Esophagus muscularis mucosa (tissue), 4 donors: ENCODE measurements at regions not wholly inside any gene's neighbourhood (a gene's known extent, or its start where the extent isn't known, plus 50 kb on each side); places are given as distances from the start of the nearest gene placed in this dataset.

ENCODE experiments used
- DNase-seq: peaks from one replicate; pipeline ENCODE4 v3.0.0-alpha.2; 2017; ENCODE audit errors: extremely low spot score
- H3K27ac ChIP-seq, 4 donors: fragments of 200-600 bp; sonication (generic); replicated peaks in 1 of 4; 1 replicate in 3 of 4; 2 replicates in 1 of 4; pipeline ENCODE4 v1.5.1; 2016 to 2019; ENCODE audit warnings: mild to moderate bottlenecking in 1 of 4
- H3K27me3 ChIP-seq, 4 donors: fragments of 200-600 bp; sonication (generic); one replicate each; pipeline versions ENCODE4 v1.5.1 to v1.6.0; 2016 to 2019
- H3K36me3 ChIP-seq, 4 donors: fragments of 200-600 bp; sonication (generic); one replicate each; pipeline ENCODE4 v1.5.1; 2016 to 2019
- H3K4me1 ChIP-seq, 4 donors: fragments of 200-600 bp; sonication (generic); one replicate each; pipeline ENCODE4 v1.5.1; 2016 to 2019
- H3K4me3 ChIP-seq, 4 donors: fragments of 200-600 bp; sonication (generic); 1 replicate in 2 of 4; 2 replicates in 2 of 4; pipeline ENCODE4 v1.5.1; 2016 to 2019; ENCODE audit warnings: mild to moderate bottlenecking in 4 of 4, moderate library complexity in 1 of 4
- H3K9me3 ChIP-seq, 4 donors: fragments of 200-600 bp; sonication (generic); 1 replicate in 3 of 4; 2 replicates in 1 of 4; pipeline ENCODE4 v1.5.1; 2016 to 2019
- CTCF ChIP-seq, 3 experiments: fragments of 200-600 bp in 2 of 3; fragments of 450-650 bp in 1 of 3; sonication (generic) in 2 of 3; IDR thresholded peaks; one replicate each; pipeline ENCODE4 v1.5.1; 2017 to 2019; ENCODE audit warnings: antibody characterized with exemption in 3 of 3, mild to moderate bottlenecking in 2 of 3, moderate library complexity in 1 of 3
- EP300 ChIP-seq: sonication (generic); formaldehyde crosslinking; IDR thresholded peaks from one replicate; pipeline ENCODE4 v1.6.1; 2017; ENCODE audit warnings: antibody characterized with exemption
- POLR2A ChIP-seq: fragments of 450-650 bp; IDR thresholded peaks from one replicate; pipeline ENCODE4 v1.6.1; 2017; ENCODE audit warnings: antibody characterized with exemption, moderate library complexity, mild to moderate bottlenecking, low read depth
- POLR2AphosphoS5 ChIP-seq, 2 donors: sonication (generic); formaldehyde crosslinking; IDR thresholded peaks; one replicate each; pipeline ENCODE4 v1.6.1; 2017; ENCODE audit warnings: antibody characterized with exemption in 2 of 2
- WGBS: methylation state at CpG from one replicate; pipeline ENCODE4 v1.1.5; 2018; 5-methylcytosine and 5-hydroxymethylcytosine counted together
- intact Hi-C: fragments of 100-400 bp; cut with DNase I; formaldehyde crosslinking; loops from one replicate; pipeline ENCODE4 v1.15.1; 2023

- H3K4me3 ChIP-seq = no peak overlapping the region
- intact Hi-C loops = no loop called here
- no peak overlapping the region for H3K27ac ChIP-seq
- WGBS = 72% methylated on average over 3 of the region's 3 CpGs
- no peaks in the 10 kb centered on the region for H3K36me3 ChIP-seq
- H3K9me3 ChIP-seq = no peaks in the 10 kb centered on the region
- no peak for TF ChIP-seq POLR2A
- TF ChIP-seq POLR2AphosphoS5 (IDR thresholded peaks at IDR 0.05) = no peak
- TF ChIP-seq CTCF (IDR thresholded peaks at IDR 0.05) = no peak
- TF ChIP-seq EP300 = no peak
- DNase-seq = no peak
- no peaks in the 10 kb centered on the region for H3K4me1 ChIP-seq
- no peaks in the 10 kb centered on the region for H3K27me3 ChIP-seq
These were observed 523.2 kb upstream of the GOLIM4 start for GRCh38 chr3:168618827-168619470.

- Histone ChIP-seq H3K4me3 (no peak overlapping the region), H3K4me1 (no peaks in the 10 kb centered on the region), H3K27me3 (no peaks in the 10 kb centered on the region), H3K27ac (no peak overlapping the region), H3K9me3 (no peaks in the 10 kb centered on the region), H3K36me3 (no peaks in the 10 kb centered on the region)
- intact Hi-C loops = no loop called here
- TF ChIP-seq EP300 = no peak
- no peak for TF ChIP-seq CTCF (IDR thresholded peaks at IDR 0.05)
- TF ChIP-seq POLR2A = no peak
- TF ChIP-seq POLR2AphosphoS5 (IDR thresholded peaks at IDR 0.05) = no peak
- DNase-seq = no peak
These were observed 521.9 kb upstream of the GOLIM4 start for GRCh38 chr3:168617658-168618057.

GRCh38 chr3:168616915-168617314 is 521.2 kb upstream of the GOLIM4 start:
- Histone ChIP-seq H3K36me3 (no peaks in the 10 kb centered on the region), H3K27ac (no peak overlapping the region), H3K4me3 (no peak overlapping the region), H3K4me1 (no peaks in the 10 kb centered on the region), H3K9me3 (no peaks in the 10 kb centered on the region), H3K27me3 (no peaks in the 10 kb centered on the region)
- TF ChIP-seq POLR2A (no peak), CTCF (IDR thresholded peaks at IDR 0.05) (no peak), POLR2AphosphoS5 (IDR thresholded peaks at IDR 0.05) (no peak), EP300 (no peak)
- 72% methylated on average over 3 of the region's 3 CpGs for WGBS
- no peak for DNase-seq
- intact Hi-C loops = no loop called here

- H3K27ac ChIP-seq = no peak overlapping the region
- no peaks in the 10 kb centered on the region for H3K4me1 ChIP-seq
- 71% methylated on average over 2 of the region's 2 CpGs for WGBS
- H3K36me3 ChIP-seq = no peaks in the 10 kb centered on the region
- no peak overlapping the region for H3K4me3 ChIP-seq
- no peak for DNase-seq
- intact Hi-C loops = no loop called here
- H3K27me3 ChIP-seq = no peaks in the 10 kb centered on the region
- no peaks in the 10 kb centered on the region for H3K9me3 ChIP-seq
- no peak for TF ChIP-seq CTCF (IDR thresholded peaks at IDR 0.05)
- TF ChIP-seq POLR2AphosphoS5 (IDR thresholded peaks at IDR 0.05) = no peak
- TF ChIP-seq EP300 = no peak
- TF ChIP-seq POLR2A = no peak
These were observed 519.8 kb upstream of the GOLIM4 start for GRCh38 chr3:168615493-168616020.

GRCh38 chr3:168613151-168613550 is 517.4 kb upstream of the GOLIM4 start:
- no peak for DNase-seq
- no peaks in the 10 kb centered on the region for H3K9me3 ChIP-seq
- 63% methylated on average over 5 of the region's 5 CpGs for WGBS
- H3K4me1 ChIP-seq = no peaks in the 10 kb centered on the region
- H3K4me3 ChIP-seq = no peak overlapping the region
- H3K36me3 ChIP-seq = no peaks in the 10 kb centered on the region
- no peak for TF ChIP-seq CTCF (IDR thresholded peaks at IDR 0.05)
- TF ChIP-seq POLR2AphosphoS5 (IDR thresholded peaks at IDR 0.05) = no peak
- no peak for TF ChIP-seq POLR2A
- TF ChIP-seq EP300 = no peak
- intact Hi-C loops = no loop called here
- no peaks in the 10 kb centered on the region for H3K27me3 ChIP-seq
- no peak overlapping the region for H3K27ac ChIP-seq
